Daoy (cell line): ENCODE measurements at regions not wholly inside any gene's neighbourhood (a gene's known extent, or its start where the extent isn't known, plus 50 kb on each side); places are given as distances from the start of the nearest gene placed in this dataset.

Source experiments
- DNase-seq: peaks from one replicate; pipeline ENCODE4 v3.0.0-alpha.2; 2015; ENCODE audit warnings: low read depth

- DNase-seq = no peak
Observed at GRCh38 chr14:101480022-101480746, 81.1 kb upstream of the DIO3 start.

GRCh38 chr14:101480747-101481530 lies 80.4 kb upstream of the DIO3 start:
- peak; percentile 84 for DNase-seq

- no peak for DNase-seq
Observed at GRCh38 chr14:101481557-101481956, 79.7 kb upstream of the DIO3 start.

- no peak for DNase-seq
Observed at GRCh38 chr14:101482066-101482465, 79.2 kb upstream of the DIO3 start.

- no peak for DNase-seq
Observed at GRCh38 chr14:101483829-101484228, 77.5 kb upstream of the DIO3 start.

- DNase-seq = no peak
Observed at GRCh38 chr14:101489092-101489760, 72.1 kb upstream of the DIO3 start.

GRCh38 chr14:101490771-101491170 lies 70.5 kb upstream of the DIO3 start:
- DNase-seq = no peak

GRCh38 chr14:101491841-101492240 lies 69.5 kb upstream of the DIO3 start:
- DNase-seq = no peak

- no peak for DNase-seq
Observed at GRCh38 chr14:101492716-101493115, 68.6 kb upstream of the DIO3 start.

- DNase-seq = no peak
Observed at GRCh38 chr14:101494826-101495225, 66.5 kb upstream of the DIO3 start.

- DNase-seq = peak; percentile 29
Observed at GRCh38 chr14:101495284-101495683, 66.0 kb upstream of the DIO3 start.

- no peak for DNase-seq
Observed at GRCh38 chr14:101495827-101496775, 65.2 kb upstream of the DIO3 start.

GRCh38 chr14:101496776-101497683 lies 64.3 kb upstream of the DIO3 start:
- DNase-seq = no peak

- DNase-seq = no peak
Observed at GRCh38 chr14:101497684-101498525, 63.4 kb upstream of the DIO3 start.

- no peak for DNase-seq
Observed at GRCh38 chr14:101498526-101498860, 62.8 kb upstream of the DIO3 start.

GRCh38 chr14:101499080-101499479 lies 62.2 kb upstream of the DIO3 start:
- no peak for DNase-seq

- DNase-seq = no peak
Observed at GRCh38 chr14:101499513-101499912, 61.8 kb upstream of the DIO3 start.

- DNase-seq = no peak
Observed at GRCh38 chr14:101500061-101500460, 61.2 kb upstream of the DIO3 start.

- DNase-seq = no peak
Observed at GRCh38 chr14:101500681-101501080, 60.6 kb upstream of the DIO3 start.

GRCh38 chr14:101501341-101501740 lies 60.0 kb upstream of the DIO3 start:
- no peak for DNase-seq
